ENCODE measurements at regions not wholly inside any gene's neighbourhood (a gene's known extent, or its start where the extent isn't known, plus 50 kb on each side); places are given as distances from the start of the nearest gene placed in this dataset.

GRCh38 chr2:120810639-120811038 is 75.0 kb downstream of the GLI2 start:
- H3K4me2 ChIP-seq (ENCODE audit: low read length), result no peak overlapping the region
- no peaks in the 10 kb centered on the region for H4K20me1 ChIP-seq (ENCODE audit: insufficient read depth)
- ATAC-seq (no peak), DNase-seq (ENCODE audit: low read depth, low spot score) (no peak)
- TF ChIP-seq SRF (IDR thresholded peaks at IDR 0.05; ENCODE audit: low read depth) (no peak), EZH2phosphoT487 (IDR thresholded peaks at IDR 0.05; ENCODE audit: borderline replicate concordance) (no peak), MAX (IDR thresholded peaks at IDR 0.05) (no peak), SP1 (IDR thresholded peaks at IDR 0.05; ENCODE audit: low read depth) (no peak), POLR2AphosphoS5 (IDR thresholded peaks at IDR 0.05; ENCODE audit: low read depth, low read length) (no peak), POLR2A (IDR thresholded peaks at IDR 0.05; ENCODE audit: borderline replicate concordance, extremely low read depth, insufficient read depth, insufficient read length) (no peak), EZH2 (IDR thresholded peaks at IDR 0.05) (no peak), RAD21 (IDR thresholded peaks at IDR 0.05; ENCODE audit: low read depth) (no peak), YY1 (IDR thresholded peaks at IDR 0.05; ENCODE audit: extremely low read depth, insufficient replicate concordance, low read depth, low read length) (no peak), ZFX (IDR thresholded peaks at IDR 0.05) (no peak), ATF3 (IDR thresholded peaks at IDR 0.05) (no peak), ZBTB33 (IDR thresholded peaks at IDR 0.05; ENCODE audit: extremely low read depth, insufficient replicate concordance, low read length) (no peak), JUND (IDR thresholded peaks at IDR 0.05) (no peak), ELF1 (IDR thresholded peaks at IDR 0.05; ENCODE audit: borderline replicate concordance, low read depth) (no peak), TCF7L2 (IDR thresholded peaks at IDR 0.05; ENCODE audit: borderline replicate concordance, extremely low read depth, insufficient read depth, insufficient read length) (no peak), CBX3 (IDR thresholded peaks at IDR 0.05; ENCODE audit: low read depth) (no peak), EGR1 (IDR thresholded peaks at IDR 0.05; ENCODE audit: low read depth) (no peak), CTCF (IDR thresholded peaks at IDR 0.05 in 2 of 3, conservative IDR thresholded peaks at IDR 0.05 in 1 of 3; ENCODE audit: borderline replicate concordance in 1 of 3, insufficient read depth in 1 of 3, low read depth in 2 of 3, low read length in 2 of 3) (no peak), CEBPB (IDR thresholded peaks at IDR 0.05; ENCODE audit: low read depth) (no peak)
- BruUV-seq (replicated peaks), result no TSS peak
- H3K79me2 ChIP-seq (ENCODE audit: insufficient read depth, low read length), result no peaks in the 10 kb centered on the region
- H3K4me3 ChIP-seq (replicated peaks in 1 of 2; ENCODE audit: low read depth in 1 of 2, low read length in 2 of 2), result no peak overlapping the region
- peaks cover 0 to 3% of the 10 kb centered on the region in 2 experiments; a peak in 1 of 4 replicates for H3K4me1 ChIP-seq (ENCODE audit: control insufficient read depth in 1 of 2, insufficient read depth in 2 of 2, low read length in 2 of 2)
- POLR2A ChIA-PET, result no interaction called here
- no peak overlapping the region for H3K27ac ChIP-seq (ENCODE audit: low read depth, low read length)
- RAD21 ChIA-PET (ENCODE audit: low non-redundant PET in 1 of 2, low total read pairs in 2 of 2, uncharacterized antibody in 2 of 2, unreplicated experiment in 2 of 2), result no interaction called here
- no peak overlapping the region for H3K9ac ChIP-seq (ENCODE audit: low read length)
- no peaks in the 10 kb centered on the region for H3K9me3 ChIP-seq (ENCODE audit: control insufficient read depth in 1 of 2, insufficient read depth in 1 of 2, low read depth in 1 of 2, low read length in 2 of 2)
- no peak overlapping the region for H2AFZ ChIP-seq (ENCODE audit: low read depth, low read length, poor library complexity, severe bottlenecking)
- no peaks in the 10 kb centered on the region for H3K9me2 ChIP-seq (ENCODE audit: insufficient read depth)
- no peaks in the 10 kb centered on the region for H3K27me3 ChIP-seq (ENCODE audit: insufficient read depth, low read length)
- CTCF ChIA-PET, result no interaction called here
- H3K36me3 ChIP-seq (ENCODE audit: control insufficient read depth in 1 of 2, insufficient read depth in 2 of 2, low read length in 2 of 2), result no peaks in the 10 kb centered on the region
- intact Hi-C loops (cut with micrococcal nuclease), result no loop called here
